ENCODE measurements at regions not wholly inside any gene's neighbourhood (a gene's known extent, or its start where the extent isn't known, plus 50 kb on each side); places are given as distances from the start of the nearest gene placed in this dataset.

GRCh38 chr5:164637931-164638521 lies 1132.6 kb downstream of the MAT2B start:
- DNase-seq = no peak

- no peak for DNase-seq
Observed at GRCh38 chr5:164649266-164649665, 1143.8 kb downstream of the MAT2B start.

- no peak for DNase-seq
Observed at GRCh38 chr5:164650427-164650826, 1145.0 kb downstream of the MAT2B start.

GRCh38 chr5:164651546-164652275 lies 1146.3 kb downstream of the MAT2B start:
- no peak for DNase-seq

GRCh38 chr5:164652276-164652660 lies 1146.8 kb downstream of the MAT2B start:
- DNase-seq = no peak

- DNase-seq = no peak
Observed at GRCh38 chr5:164663198-164663989, 1158.0 kb downstream of the MAT2B start.

GRCh38 chr5:164671640-164672039 lies 1166.2 kb downstream of the MAT2B start:
- no peak for DNase-seq

- DNase-seq = no peak
Observed at GRCh38 chr5:164672205-164672604, 1166.8 kb downstream of the MAT2B start.

GRCh38 chr5:164672931-164673694 lies 1167.7 kb downstream of the MAT2B start:
- DNase-seq = no peak

- no peak for DNase-seq
Observed at GRCh38 chr5:164679461-164679860, 1174.0 kb downstream of the MAT2B start.

- DNase-seq = no peak
Observed at GRCh38 chr5:164680216-164680615, 1174.8 kb downstream of the MAT2B start.

GRCh38 chr5:164680812-164681520 lies 1175.5 kb downstream of the MAT2B start:
- no peak for DNase-seq

GRCh38 chr5:164687391-164687790 lies 1182.0 kb downstream of the MAT2B start:
- DNase-seq = no peak

- DNase-seq = no peak
Observed at GRCh38 chr5:164688437-164688836, 1183.0 kb downstream of the MAT2B start.

GRCh38 chr5:164708831-164709230 lies 1203.4 kb downstream of the MAT2B start:
- DNase-seq = no peak

- no peak for DNase-seq
Observed at GRCh38 chr5:164713682-164714081, 1208.3 kb downstream of the MAT2B start.

GRCh38 chr5:164721116-164721515 lies 1215.7 kb downstream of the MAT2B start:
- no peak for DNase-seq

GRCh38 chr5:164721656-164722055 lies 1216.2 kb downstream of the MAT2B start:
- DNase-seq = no peak

GRCh38 chr5:164722702-164723101 lies 1217.3 kb downstream of the MAT2B start:
- DNase-seq = no peak

- DNase-seq = no peak
Observed at GRCh38 chr5:164727012-164727411, 1221.6 kb downstream of the MAT2B start.

GRCh38 chr5:164728733-164729132 lies 1223.3 kb downstream of the MAT2B start:
- no peak for DNase-seq

- no peak for DNase-seq
Observed at GRCh38 chr5:164735334-164735733, 1229.9 kb downstream of the MAT2B start.
